Activated CD8-positive, alpha-beta memory T cell treated with anti-CD3 and anti-CD28 coated beads, Interleukin-2, amount 50 U/mL, for 1 hour (primary cell): ENCODE measurements at regions not wholly inside any gene's neighbourhood (a gene's known extent, or its start where the extent isn't known, plus 50 kb on each side); places are given as distances from the start of the nearest gene placed in this dataset.
A peak's percentile ranks its signal among the peaks of the same experiment; 100 is the strongest.

Source experiments
- DNase-seq: peaks from one replicate; pipeline ENCODE4 v3.0.0-alpha.2; 2020; ENCODE audit errors: extremely low read depth

DNA sequence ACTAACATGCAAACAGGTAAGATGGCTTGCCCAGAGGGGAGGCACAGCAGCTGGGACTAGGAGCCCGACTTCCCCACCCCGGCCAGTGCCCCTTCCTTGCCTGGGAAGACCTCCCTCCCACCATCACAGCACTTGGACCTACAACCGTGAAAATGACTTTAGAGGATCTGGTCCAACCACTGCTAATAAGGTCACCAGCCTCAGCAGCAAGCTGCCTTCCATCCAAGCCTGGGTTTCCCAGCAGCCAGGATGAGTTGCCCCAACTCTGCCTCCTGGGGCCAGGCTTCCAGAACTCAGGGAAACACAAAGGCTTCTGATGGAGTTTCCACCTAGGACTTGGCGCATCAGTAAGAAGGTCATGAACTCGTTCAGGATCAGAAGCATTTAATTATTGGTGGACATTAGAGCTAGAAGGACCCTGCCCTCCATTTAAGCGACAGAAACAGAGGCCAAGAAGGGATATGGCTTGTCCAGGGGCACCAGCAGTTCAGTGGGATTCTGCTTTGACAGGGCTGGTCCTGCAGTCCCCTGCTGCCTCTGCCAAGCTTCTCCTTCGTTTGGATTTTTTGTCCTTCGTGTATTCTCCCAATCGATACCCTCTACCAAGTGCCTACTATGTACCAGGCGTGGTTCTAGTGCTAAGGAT lies 403.0 kb upstream of the ID2 start:
- no peak for DNase-seq

- no peak for DNase-seq
Measured at GRCh38 chr2:8279506-8279905, 402.4 kb upstream of the ID2 start.

GRCh38 chr2:8281234-8281633 lies 400.6 kb upstream of the ID2 start:
- DNase-seq: no peak

DNA sequence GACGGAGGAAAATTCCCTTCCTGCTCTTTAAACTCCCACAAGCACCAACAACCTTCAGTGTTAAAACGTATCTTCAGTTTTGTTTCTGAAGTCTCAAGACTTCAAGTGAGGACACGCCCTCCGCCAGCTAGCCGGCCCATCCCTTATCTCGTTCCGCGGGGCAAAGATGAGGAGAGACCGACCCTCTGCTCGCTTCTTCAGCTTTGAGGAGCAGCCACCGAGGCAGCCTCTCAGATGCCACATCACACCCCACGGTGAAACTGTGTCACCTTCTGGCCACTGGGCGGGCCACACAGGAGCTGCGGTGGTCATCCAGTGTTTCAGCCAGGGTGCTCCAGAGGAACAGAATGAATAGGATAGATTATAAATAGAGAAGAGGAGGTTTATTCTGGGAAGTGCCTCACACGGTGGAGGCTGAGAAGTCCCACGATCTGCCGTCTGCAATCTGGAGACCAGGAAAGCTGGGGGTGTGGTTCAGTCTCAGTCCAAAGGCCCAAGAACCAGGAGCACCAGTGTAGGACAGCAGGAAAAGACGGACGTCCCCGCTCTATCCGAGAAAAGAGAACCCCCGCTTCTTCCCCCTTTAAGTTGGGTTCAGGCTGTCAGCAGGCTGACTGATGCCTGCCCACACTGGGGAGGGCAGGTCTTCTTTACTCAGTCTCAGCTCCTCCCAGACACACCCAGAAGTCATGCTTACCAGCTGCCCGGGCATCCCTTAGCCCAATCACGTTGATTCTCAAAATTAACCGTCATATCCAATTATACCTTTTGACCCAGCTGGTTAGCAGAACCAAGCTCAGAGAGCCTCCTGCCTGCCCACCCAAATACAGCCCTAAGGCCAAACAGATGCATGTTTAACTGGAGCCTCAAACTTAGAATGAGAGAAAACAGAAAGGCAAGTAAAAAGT lies 399.7 kb upstream of the ID2 start:
- no peak for DNase-seq

DNA sequence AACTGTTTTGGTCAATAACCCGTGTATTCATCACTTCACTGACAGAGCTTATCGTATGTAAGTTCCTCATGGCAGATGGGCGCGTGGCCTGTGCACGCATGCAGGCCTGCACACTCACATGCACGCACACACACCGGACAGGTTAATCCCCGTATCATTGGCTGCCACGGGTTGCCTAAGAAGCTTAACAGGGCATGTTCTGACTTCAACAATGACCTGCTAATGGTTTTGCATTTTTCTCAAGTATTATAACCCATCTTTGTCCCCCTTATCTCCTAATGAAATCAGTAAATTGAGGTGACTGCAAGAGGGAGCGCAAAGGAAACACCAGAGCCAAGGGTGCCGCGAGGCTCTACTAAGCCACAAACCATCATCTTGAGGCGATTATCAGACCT lies 399.0 kb upstream of the ID2 start:
- DNase-seq: no peak

GRCh38 chr2:8285081-8285480 lies 396.8 kb upstream of the ID2 start:
- no peak for DNase-seq

DNA sequence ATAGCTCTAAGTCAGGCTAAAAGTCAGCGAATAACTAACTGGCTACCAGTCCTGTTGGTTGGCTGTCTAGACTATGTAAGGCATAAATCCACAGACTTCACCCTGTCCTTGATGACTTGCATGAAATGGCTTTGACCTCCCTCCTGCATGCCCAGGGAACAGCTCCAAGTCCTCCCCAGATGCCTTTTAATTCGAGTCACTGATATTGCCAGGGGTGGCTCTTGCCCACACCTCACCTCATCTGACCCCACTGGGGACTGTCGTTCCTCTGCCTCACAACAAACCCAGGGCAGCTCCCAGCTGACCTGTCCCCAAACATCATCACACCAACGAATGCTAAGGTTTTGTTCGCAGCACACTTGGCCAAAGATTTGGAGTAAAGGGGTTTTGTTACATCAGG lies 396.0 kb upstream of the ID2 start:
- no peak for DNase-seq

- no peak for DNase-seq
Measured at GRCh38 chr2:8288206-8288605, 393.6 kb upstream of the ID2 start.

DNA sequence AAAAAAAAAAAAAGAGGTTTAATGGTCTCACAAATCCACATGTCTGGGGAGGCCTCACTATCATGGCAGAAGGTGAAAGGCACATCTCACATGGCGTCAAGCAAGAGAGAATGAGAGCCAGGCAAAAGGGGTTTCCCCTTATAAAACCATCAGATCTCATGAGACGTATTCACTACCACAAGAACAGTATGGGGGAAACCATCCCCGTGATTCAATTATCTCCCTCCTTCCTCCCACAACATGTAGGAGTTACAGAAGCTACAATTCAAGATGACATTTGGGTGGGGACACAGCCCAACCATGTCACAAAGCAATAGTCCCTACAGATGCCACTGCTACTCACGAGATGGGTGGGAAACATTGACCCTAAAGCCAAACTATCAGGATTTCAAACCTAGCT lies 392.7 kb upstream of the ID2 start:
- DNase-seq: no peak

DNA sequence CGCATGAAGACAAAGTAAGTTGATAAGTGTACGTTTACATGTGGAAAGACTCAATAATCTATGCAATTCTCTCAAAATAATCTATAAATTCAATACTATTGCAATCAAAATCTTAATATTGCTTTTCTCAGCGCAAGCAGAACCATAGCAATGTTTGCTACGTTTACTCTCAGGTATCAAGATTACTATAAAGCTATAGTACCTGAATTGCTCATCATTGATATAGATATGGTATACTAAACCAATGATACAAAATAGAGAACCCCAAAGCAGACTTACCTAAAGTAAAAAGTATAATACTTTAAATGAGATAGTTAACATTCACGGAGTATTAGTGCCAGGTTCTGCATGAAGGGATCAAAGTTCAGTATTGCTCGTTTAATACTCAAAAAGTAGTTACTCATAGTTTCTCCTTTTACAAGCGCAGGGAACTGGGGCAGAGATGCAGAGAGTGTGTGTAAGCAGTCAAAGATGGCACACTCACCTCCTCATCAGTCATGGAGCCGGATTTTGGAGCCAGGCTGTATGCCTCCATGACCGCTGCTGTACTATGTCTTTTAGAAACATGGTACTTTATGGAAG lies 391.0 kb upstream of the ID2 start:
- no peak for DNase-seq

- no peak for DNase-seq
Measured at GRCh38 chr2:8296306-8296705, 385.6 kb upstream of the ID2 start.

- DNase-seq: no peak
Measured at GRCh38 chr2:8297376-8298231, 384.3 kb upstream of the ID2 start.

GRCh38 chr2:8298783-8299182 lies 383.1 kb upstream of the ID2 start:
- DNase-seq: no peak

DNA sequence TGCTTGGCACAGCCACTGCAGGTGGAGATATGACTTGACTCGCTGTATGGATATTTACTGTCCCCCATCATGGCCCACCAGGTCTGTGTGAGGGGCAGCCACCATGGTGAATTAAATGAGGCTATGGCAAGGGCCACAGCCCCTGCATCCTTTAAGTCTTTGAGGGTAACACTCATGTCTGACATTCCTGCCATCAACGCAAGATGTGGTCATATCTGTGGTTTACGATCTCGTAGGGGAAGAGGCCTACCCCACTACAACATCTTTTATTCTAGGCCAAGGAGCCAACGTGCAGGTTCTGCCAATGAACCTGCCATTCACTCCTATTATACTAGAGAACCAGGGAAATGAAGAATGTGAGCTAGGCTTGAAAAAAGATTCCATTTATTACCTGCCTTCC lies 381.6 kb upstream of the ID2 start:
- no peak for DNase-seq

DNA sequence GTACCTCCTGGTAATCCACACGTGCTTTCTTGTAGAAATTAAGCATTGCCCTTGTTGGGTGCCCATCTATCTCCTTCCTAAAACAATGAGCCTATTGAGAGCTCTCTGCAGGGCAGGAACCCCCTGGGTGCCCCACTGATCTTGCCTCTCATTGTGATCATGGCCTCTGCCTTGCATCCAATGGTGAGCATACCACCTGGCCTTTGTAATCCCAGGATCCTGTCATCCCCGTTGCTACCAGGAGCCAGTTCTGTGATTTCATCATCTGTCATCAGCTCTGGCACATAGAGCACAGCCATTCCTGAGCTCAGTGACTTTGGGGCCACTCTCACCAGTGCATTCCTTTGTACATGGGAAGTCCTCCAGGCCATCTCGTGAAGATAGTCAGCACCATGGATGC lies 381.0 kb upstream of the ID2 start:
- no peak for DNase-seq

GRCh38 chr2:8303322-8303832 lies 378.5 kb upstream of the ID2 start:
- DNase-seq: peak; percentile 49

- DNase-seq: no peak
Measured at GRCh38 chr2:8304821-8305766, 376.8 kb upstream of the ID2 start.

- DNase-seq: no peak
Measured at GRCh38 chr2:8306530-8307351, 375.1 kb upstream of the ID2 start.

- no peak for DNase-seq
Measured at GRCh38 chr2:8307606-8308180, 374.2 kb upstream of the ID2 start.
